ENCODE measurements at regions not wholly inside any gene's neighbourhood (a gene's known extent, or its start where the extent isn't known, plus 50 kb on each side); places are given as distances from the start of the nearest gene placed in this dataset.

GRCh38 chr13:74657765-74658164, 523.6 kb upstream of the KLF12 start:
- DNase-seq (no peak), FAIRE-seq (no peak)
- no peaks in the 10 kb centered on the region for H3K4me1 ChIP-seq (ENCODE audit: control insufficient read depth in 3 of 3, insufficient read depth in 2 of 3, low read depth in 1 of 3, low read length in 2 of 3)
- H3K27me3 ChIP-seq (ENCODE audit: control insufficient read depth in 3 of 3, insufficient read depth in 3 of 3, low read length in 3 of 3): no peaks in the 10 kb centered on the region
- H3K36me3 ChIP-seq (ENCODE audit: control insufficient read depth in 3 of 3, insufficient read depth in 2 of 3, low read depth in 1 of 3, low read length in 3 of 3): no peaks in the 10 kb centered on the region
- H3K4me3 ChIP-seq (ENCODE audit: low read depth in 1 of 3, low read length in 3 of 3): no peak overlapping the region
- 55 to 85% (median 70%) methylated on average over 1 of the region's 1 CpG for WGBS, 3 donors
- no peak overlapping the region for H3K27ac ChIP-seq (ENCODE audit: low read depth in 1 of 3, low read length in 2 of 3)
- H3K9me3 ChIP-seq (ENCODE audit: control insufficient read depth in 2 of 2, insufficient read depth in 1 of 2, low read depth in 1 of 2, low read length in 1 of 2): no peaks in the 10 kb centered on the region

DNA sequence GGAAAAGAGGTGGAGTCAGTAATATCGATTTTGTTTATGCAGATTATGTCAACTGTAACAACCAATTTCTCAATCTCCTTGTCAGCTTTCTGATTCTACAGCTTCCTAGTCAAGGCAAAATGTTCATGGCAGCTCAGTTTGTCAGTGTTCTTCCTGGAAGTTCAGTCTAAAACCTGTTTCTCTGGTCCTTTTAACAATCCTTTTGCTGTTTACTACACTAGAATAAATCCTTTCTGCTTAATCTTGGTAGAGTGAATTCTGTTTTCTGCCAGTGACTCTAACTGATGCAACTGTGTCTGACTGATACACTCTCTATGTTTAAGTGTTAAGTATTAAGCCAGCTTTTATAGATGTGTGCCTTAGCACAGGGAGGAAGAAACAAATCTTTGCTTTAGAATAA, 516.9 kb upstream of the KLF12 start:
- no peak overlapping the region for H3K4me3 ChIP-seq (ENCODE audit: low read depth in 1 of 3, low read length in 3 of 3)
- DNase-seq (no peak), FAIRE-seq (no peak)
- no peaks in the 10 kb centered on the region for H3K36me3 ChIP-seq (ENCODE audit: control insufficient read depth in 3 of 3, insufficient read depth in 2 of 3, low read depth in 1 of 3, low read length in 3 of 3)
- H3K4me1 ChIP-seq (ENCODE audit: control insufficient read depth in 3 of 3, insufficient read depth in 2 of 3, low read depth in 1 of 3, low read length in 2 of 3): no peaks in the 10 kb centered on the region
- H3K9me3 ChIP-seq (ENCODE audit: control insufficient read depth in 2 of 2, insufficient read depth in 1 of 2, low read depth in 1 of 2, low read length in 1 of 2): no peaks in the 10 kb centered on the region
- no peaks in the 10 kb centered on the region for H3K27me3 ChIP-seq (ENCODE audit: control insufficient read depth in 3 of 3, insufficient read depth in 3 of 3, low read length in 3 of 3)
- WGBS, 3 donors: 48 to 58% (median 48%) methylated on average over 1 of the region's 1 CpG
- no peak overlapping the region for H3K27ac ChIP-seq (ENCODE audit: low read depth in 1 of 3, low read length in 2 of 3)

DNA sequence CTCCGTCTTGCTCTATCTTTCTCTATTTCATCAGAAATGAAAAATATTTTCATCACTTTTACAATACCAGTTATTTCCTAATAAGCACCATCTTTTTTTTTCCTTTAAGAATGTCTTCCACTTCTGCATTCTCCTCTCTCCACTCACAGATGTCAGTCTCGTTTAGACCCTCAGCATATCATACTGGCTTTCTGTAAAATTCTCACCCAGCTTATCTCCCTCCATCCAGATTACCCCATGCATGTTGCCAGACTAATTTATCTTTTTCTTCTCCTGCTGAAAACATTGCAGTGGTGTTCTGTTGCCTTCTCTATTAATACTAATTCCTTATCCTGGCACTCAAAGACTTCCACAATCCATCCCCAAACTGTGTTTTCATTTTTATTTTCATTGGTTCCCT, 513.8 kb upstream of the KLF12 start:
- H3K27ac ChIP-seq (ENCODE audit: low read depth in 1 of 3, low read length in 2 of 3): no peak overlapping the region
- 55 to 64% (median 56%) methylated on average over 2 of the region's 2 CpGs for WGBS, 3 donors
- no peak for FAIRE-seq

GRCh38 chr13:74647211-74647610, 513.0 kb upstream of the KLF12 start:
- Histone ChIP-seq H3K36me3 (ENCODE audit: control insufficient read depth in 3 of 3, insufficient read depth in 2 of 3, low read depth in 1 of 3, low read length in 3 of 3) (no peaks in the 10 kb centered on the region), H3K27ac (ENCODE audit: low read depth in 1 of 3, low read length in 2 of 3) (no peak overlapping the region), H3K4me3 (ENCODE audit: low read depth in 1 of 3, low read length in 3 of 3) (no peak overlapping the region), H3K9me3 (ENCODE audit: control insufficient read depth in 2 of 2, insufficient read depth in 1 of 2, low read depth in 1 of 2, low read length in 1 of 2) (no peaks in the 10 kb centered on the region), H3K27me3 (ENCODE audit: control insufficient read depth in 3 of 3, insufficient read depth in 3 of 3, low read length in 3 of 3) (no peaks in the 10 kb centered on the region), H3K4me1 (ENCODE audit: control insufficient read depth in 3 of 3, insufficient read depth in 2 of 3, low read depth in 1 of 3, low read length in 2 of 3) (no peaks in the 10 kb centered on the region)
- 83 to 87% (median 83%) methylated on average over 2 of the region's 2 CpGs for WGBS, 3 donors
- DNase-seq (no peak), FAIRE-seq (no peak)

More for the DNA sequence above, 513.8 kb upstream of the KLF12 start:
- Histone ChIP-seq H3K9me3 (ENCODE audit: control insufficient read depth in 2 of 2, insufficient read depth in 1 of 2, low read depth in 1 of 2, low read length in 1 of 2) (no peaks in the 10 kb centered on the region), H3K36me3 (ENCODE audit: control insufficient read depth in 3 of 3, insufficient read depth in 2 of 3, low read depth in 1 of 3, low read length in 3 of 3) (no peaks in the 10 kb centered on the region), H3K4me3 (ENCODE audit: low read depth in 1 of 3, low read length in 3 of 3) (no peak overlapping the region), H3K27me3 (ENCODE audit: control insufficient read depth in 3 of 3, insufficient read depth in 3 of 3, low read length in 3 of 3) (no peaks in the 10 kb centered on the region), H3K4me1 (ENCODE audit: control insufficient read depth in 3 of 3, insufficient read depth in 2 of 3, low read depth in 1 of 3, low read length in 2 of 3) (no peaks in the 10 kb centered on the region)
- DNase-seq: no peak

DNA sequence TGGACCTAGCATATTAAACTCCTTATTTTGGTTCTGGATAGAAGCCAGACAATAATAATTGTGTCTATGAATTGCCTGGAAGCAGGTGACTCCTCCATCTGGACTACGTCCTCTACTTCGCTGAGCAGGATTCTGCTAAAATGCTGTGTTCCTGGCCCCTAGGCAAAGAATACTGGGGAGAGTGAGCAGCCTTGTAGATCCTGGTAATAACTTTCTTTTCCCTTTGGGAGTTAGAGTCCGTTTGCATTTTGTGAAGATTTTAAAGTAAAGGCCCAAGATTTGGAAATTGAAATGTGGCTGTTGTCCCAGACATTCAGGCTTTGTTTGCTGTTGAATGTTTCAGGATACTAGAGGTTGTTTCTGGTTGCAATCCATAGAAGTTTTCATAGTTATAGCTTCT, 511.9 kb upstream of the KLF12 start:
- no peaks in the 10 kb centered on the region for H3K36me3 ChIP-seq (ENCODE audit: control insufficient read depth in 3 of 3, insufficient read depth in 2 of 3, low read depth in 1 of 3, low read length in 3 of 3)
- no peak overlapping the region for H3K4me3 ChIP-seq (ENCODE audit: low read depth in 1 of 3, low read length in 3 of 3)
- WGBS, 3 donors: 61 to 66% (median 62%) methylated on average over 3 of the region's 3 CpGs
- H3K27me3 ChIP-seq (ENCODE audit: control insufficient read depth in 3 of 3, insufficient read depth in 3 of 3, low read length in 3 of 3): no peaks in the 10 kb centered on the region
- H3K27ac ChIP-seq (ENCODE audit: low read depth in 1 of 3, low read length in 2 of 3): no peak overlapping the region
- FAIRE-seq (no peak), DNase-seq (no peak)
- no peaks in the 10 kb centered on the region for H3K9me3 ChIP-seq (ENCODE audit: control insufficient read depth in 2 of 2, insufficient read depth in 1 of 2, low read depth in 1 of 2, low read length in 1 of 2)
- no peaks in the 10 kb centered on the region for H3K4me1 ChIP-seq (ENCODE audit: control insufficient read depth in 3 of 3, insufficient read depth in 2 of 3, low read depth in 1 of 3, low read length in 2 of 3)

DNA sequence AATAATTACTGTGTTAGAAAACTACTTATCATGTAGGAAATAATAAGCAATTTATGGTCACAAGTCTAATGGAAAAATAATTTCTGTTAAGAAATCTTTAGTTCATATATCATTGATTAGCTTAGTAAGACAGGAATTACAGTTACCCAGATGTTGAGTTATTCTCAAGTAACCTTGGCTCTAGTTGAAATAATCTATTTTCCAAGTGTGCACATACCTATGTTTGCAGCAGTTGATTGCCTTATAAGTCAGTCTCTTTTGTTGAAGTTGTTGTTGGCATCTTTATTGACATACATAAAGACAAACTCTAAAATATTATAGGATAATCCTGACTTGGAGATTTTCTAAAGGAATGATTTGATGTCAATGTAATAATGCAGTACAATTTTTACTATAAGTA, 511.4 kb upstream of the KLF12 start:
- Histone ChIP-seq H3K4me1 (ENCODE audit: control insufficient read depth in 3 of 3, insufficient read depth in 2 of 3, low read depth in 1 of 3, low read length in 2 of 3) (no peaks in the 10 kb centered on the region), H3K4me3 (ENCODE audit: low read depth in 1 of 3, low read length in 3 of 3) (no peak overlapping the region), H3K27me3 (ENCODE audit: control insufficient read depth in 3 of 3, insufficient read depth in 3 of 3, low read length in 3 of 3) (no peaks in the 10 kb centered on the region), H3K27ac (ENCODE audit: low read depth in 1 of 3, low read length in 2 of 3) (no peak overlapping the region), H3K36me3 (ENCODE audit: control insufficient read depth in 3 of 3, insufficient read depth in 2 of 3, low read depth in 1 of 3, low read length in 3 of 3) (no peaks in the 10 kb centered on the region), H3K9me3 (ENCODE audit: control insufficient read depth in 2 of 2, insufficient read depth in 1 of 2, low read depth in 1 of 2, low read length in 1 of 2) (no peaks in the 10 kb centered on the region)
- no peak for FAIRE-seq
- DNase-seq: no peak

DNA sequence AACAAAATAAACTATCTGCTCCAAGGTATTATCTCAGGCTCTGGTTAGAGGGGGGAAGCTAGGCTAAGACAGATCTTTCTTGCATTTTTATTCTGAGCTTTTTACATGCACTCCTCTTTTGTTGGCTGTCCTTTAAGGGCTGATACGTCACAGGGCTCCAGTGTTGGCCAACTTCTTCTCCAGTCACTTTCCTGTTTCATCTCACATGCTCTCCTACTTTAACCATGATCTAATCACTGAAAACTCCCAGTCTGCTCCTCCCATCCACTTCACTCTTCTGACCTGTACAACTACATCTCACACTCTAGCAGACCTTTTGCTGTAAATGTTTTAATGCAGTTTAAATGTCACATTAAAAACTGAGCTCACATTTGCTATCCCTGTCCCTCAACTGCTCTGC, 510.0 kb upstream of the KLF12 start:
- Histone ChIP-seq H3K4me3 (ENCODE audit: low read depth in 1 of 3, low read length in 3 of 3) (no peak overlapping the region), H3K27ac (ENCODE audit: low read depth in 1 of 3, low read length in 2 of 3) (no peak overlapping the region), H3K36me3 (ENCODE audit: control insufficient read depth in 3 of 3, insufficient read depth in 2 of 3, low read depth in 1 of 3, low read length in 3 of 3) (no peaks in the 10 kb centered on the region), H3K4me1 (ENCODE audit: control insufficient read depth in 3 of 3, insufficient read depth in 2 of 3, low read depth in 1 of 3, low read length in 2 of 3) (no peaks in the 10 kb centered on the region), H3K9me3 (ENCODE audit: control insufficient read depth in 2 of 2, insufficient read depth in 1 of 2, low read depth in 1 of 2, low read length in 1 of 2) (no peaks in the 10 kb centered on the region), H3K27me3 (ENCODE audit: control insufficient read depth in 3 of 3, insufficient read depth in 3 of 3, low read length in 3 of 3) (no peaks in the 10 kb centered on the region)
- WGBS, 3 donors: 28 to 72% (median 68%) methylated on average over 1 of the region's 1 CpG
- FAIRE-seq: no peak
- DNase-seq: no peak

DNA sequence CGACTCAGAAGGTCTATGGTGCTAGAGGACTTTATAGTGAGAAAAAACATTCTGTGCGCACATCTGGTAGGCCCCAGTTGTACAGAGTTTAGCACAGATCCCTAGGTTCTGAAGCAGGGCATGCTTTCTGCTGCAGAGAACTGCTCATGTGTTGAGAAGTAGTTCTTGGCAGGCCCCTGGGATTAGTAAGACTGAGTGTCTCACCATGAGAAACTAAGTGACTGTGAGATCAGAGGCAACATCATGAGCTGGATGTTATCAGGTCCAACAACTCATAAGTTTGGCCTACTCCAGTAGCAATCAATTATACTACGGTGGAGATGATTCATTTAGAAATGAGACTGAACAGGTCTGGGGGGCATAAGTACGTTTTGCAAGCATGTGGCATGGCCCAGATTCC, 507.4 kb upstream of the KLF12 start:
- Histone ChIP-seq H3K4me3 (ENCODE audit: low read depth in 1 of 3, low read length in 3 of 3) (no peak overlapping the region), H3K4me1 (ENCODE audit: control insufficient read depth in 3 of 3, insufficient read depth in 2 of 3, low read depth in 1 of 3, low read length in 2 of 3) (no peaks in the 10 kb centered on the region), H3K36me3 (ENCODE audit: control insufficient read depth in 3 of 3, insufficient read depth in 2 of 3, low read depth in 1 of 3, low read length in 3 of 3) (no peaks in the 10 kb centered on the region), H3K9me3 (ENCODE audit: control insufficient read depth in 2 of 2, insufficient read depth in 1 of 2, low read depth in 1 of 2, low read length in 1 of 2) (no peaks in the 10 kb centered on the region), H3K27ac (ENCODE audit: low read depth in 1 of 3, low read length in 2 of 3) (no peak overlapping the region), H3K27me3 (ENCODE audit: control insufficient read depth in 3 of 3, insufficient read depth in 3 of 3, low read length in 3 of 3) (no peaks in the 10 kb centered on the region)
- WGBS, 3 donors: 60 to 73% (median 67%) methylated on average over 4 of the region's 4 CpGs
- FAIRE-seq: no peak
- DNase-seq: no peak

GRCh38 chr13:74633734-74634133, 499.5 kb upstream of the KLF12 start:
- FAIRE-seq (no peak), DNase-seq (no peak)
- Histone ChIP-seq H3K9me3 (ENCODE audit: control insufficient read depth in 2 of 2, insufficient read depth in 1 of 2, low read depth in 1 of 2, low read length in 1 of 2) (peaks cover 0 to 3% of the 10 kb centered on the region in 2 donors), H3K27me3 (ENCODE audit: control insufficient read depth in 3 of 3, insufficient read depth in 3 of 3, low read length in 3 of 3) (no peaks in the 10 kb centered on the region), H3K4me1 (ENCODE audit: control insufficient read depth in 3 of 3, insufficient read depth in 2 of 3, low read depth in 1 of 3, low read length in 2 of 3) (no peaks in the 10 kb centered on the region), H3K36me3 (ENCODE audit: control insufficient read depth in 3 of 3, insufficient read depth in 2 of 3, low read depth in 1 of 3, low read length in 3 of 3) (no peaks in the 10 kb centered on the region), H3K27ac (ENCODE audit: low read depth in 1 of 3, low read length in 2 of 3) (no peak overlapping the region), H3K4me3 (ENCODE audit: low read depth in 1 of 3, low read length in 3 of 3) (no peak overlapping the region)
- WGBS, 3 donors: 88 to 95% (median 90%) methylated on average over 2 of the region's 2 CpGs
